ENCODE measurements at regions not wholly inside any gene's neighbourhood (a gene's known extent, or its start where the extent isn't known, plus 50 kb on each side); places are given as distances from the start of the nearest gene placed in this dataset.

DNA sequence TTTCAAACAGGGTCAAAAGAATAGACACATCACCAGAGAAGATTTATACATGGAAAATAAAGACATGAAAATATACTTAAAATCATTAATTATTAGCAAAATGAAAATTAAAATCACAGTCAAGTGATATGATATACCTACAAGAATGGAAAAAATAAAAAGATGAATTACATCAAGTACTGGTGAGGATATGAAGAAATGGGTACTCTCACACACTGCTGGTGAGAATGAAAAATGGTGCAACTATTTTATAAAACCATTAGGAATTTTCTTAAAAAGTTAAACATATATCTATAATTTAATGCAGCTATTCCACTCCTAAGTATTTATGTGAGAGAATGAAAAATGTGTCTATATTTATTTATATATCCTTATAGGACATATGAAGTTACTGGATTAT, 136.3 kb upstream of the GRIK2 start:
- H4K20me1 ChIP-seq (ENCODE audit: insufficient read depth, low read length), result no peaks in the 10 kb centered on the region
- DNase-seq (ENCODE audit: low read depth), result no peak
- H3K9me3 ChIP-seq (ENCODE audit: insufficient read depth, low read depth, low read length), result no peaks in the 10 kb centered on the region
- no peak overlapping the region for H3K4me2 ChIP-seq (ENCODE audit: low read length)
- Mint-ChIP-seq H3K27ac (ENCODE audit: unreplicated experiment) (no peak overlapping the region), H3K9me3 (ENCODE audit: unreplicated experiment) (peaks cover 2% of the 10 kb centered on the region), H3K27me3 (ENCODE audit: low read depth, unreplicated experiment) (no peaks in the 10 kb centered on the region), H3K4me1 (ENCODE audit: low read depth, unreplicated experiment) (no peaks in the 10 kb centered on the region), H3K36me3 (ENCODE audit: low read depth, unreplicated experiment) (no peaks in the 10 kb centered on the region), H3K4me3 (ENCODE audit: unreplicated experiment) (no peak overlapping the region)
- H3K36me3 ChIP-seq (ENCODE audit: insufficient read depth, low read length), result no peaks in the 10 kb centered on the region
- H3K4me3 ChIP-seq (ENCODE audit: insufficient read depth, low read depth, low read length), result no peak overlapping the region
- TF ChIP-seq CTCF (IDR thresholded peaks at IDR 0.05; ENCODE audit: insufficient read depth, low read depth, low read length) (no peak), EZH2 (IDR thresholded peaks at IDR 0.05; ENCODE audit: insufficient read depth, low read length) (no peak)
- no peaks in the 10 kb centered on the region for H3K4me1 ChIP-seq (ENCODE audit: insufficient read depth, low read length)
- H3K79me2 ChIP-seq (ENCODE audit: insufficient read depth, low read length), result no peaks in the 10 kb centered on the region
- no peak overlapping the region for H3K9ac ChIP-seq (ENCODE audit: low read length)
- no peak overlapping the region for H2AFZ ChIP-seq (ENCODE audit: low read depth, low read length)
- no peak overlapping the region for H3K27ac ChIP-seq (ENCODE audit: low read depth, low read length)
- FAIRE-seq, result no peak
- no peaks in the 10 kb centered on the region for H3K27me3 ChIP-seq (ENCODE audit: insufficient read depth, low read length)

DNA sequence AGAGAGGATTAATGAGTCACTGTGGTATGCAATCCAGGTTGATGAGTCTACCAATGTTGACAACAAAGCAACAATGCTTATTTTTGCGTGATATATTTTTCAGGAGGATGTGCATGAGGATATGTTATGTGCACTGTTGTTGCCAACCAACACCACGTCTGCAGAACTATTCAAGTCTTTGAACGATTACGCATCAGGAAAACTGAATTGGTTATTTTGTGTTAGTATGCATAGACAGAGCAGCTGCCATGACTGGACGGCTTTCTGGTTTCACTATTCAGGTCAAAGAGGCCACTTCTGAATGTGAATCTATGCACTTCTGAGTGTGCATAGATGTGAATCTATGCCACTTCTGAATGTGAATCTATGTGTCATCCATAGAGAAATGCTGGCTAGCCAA, 134.0 kb upstream of the GRIK2 start:
- DNase-seq (ENCODE audit: low read depth), result no peak
- Mint-ChIP-seq H3K4me3 (ENCODE audit: unreplicated experiment) (no peak overlapping the region), H3K9me3 (ENCODE audit: unreplicated experiment) (peaks cover 2% of the 10 kb centered on the region), H3K4me1 (ENCODE audit: low read depth, unreplicated experiment) (no peaks in the 10 kb centered on the region), H3K27me3 (ENCODE audit: low read depth, unreplicated experiment) (no peaks in the 10 kb centered on the region), H3K36me3 (ENCODE audit: low read depth, unreplicated experiment) (no peaks in the 10 kb centered on the region), H3K27ac (ENCODE audit: unreplicated experiment) (no peak overlapping the region)
- no peak overlapping the region for H3K4me2 ChIP-seq (ENCODE audit: low read length)
- H3K27me3 ChIP-seq (ENCODE audit: insufficient read depth, low read length), result no peaks in the 10 kb centered on the region
- FAIRE-seq, result no peak
- no peak overlapping the region for H3K9ac ChIP-seq (ENCODE audit: low read length)
- no peaks in the 10 kb centered on the region for H3K4me1 ChIP-seq (ENCODE audit: insufficient read depth, low read length)
- H3K9me3 ChIP-seq (ENCODE audit: insufficient read depth, low read depth, low read length), result no peaks in the 10 kb centered on the region
- H4K20me1 ChIP-seq (ENCODE audit: insufficient read depth, low read length), result no peaks in the 10 kb centered on the region
- no peaks in the 10 kb centered on the region for H3K36me3 ChIP-seq (ENCODE audit: insufficient read depth, low read length)
- no peaks in the 10 kb centered on the region for H3K79me2 ChIP-seq (ENCODE audit: insufficient read depth, low read length)
- H3K27ac ChIP-seq (ENCODE audit: low read depth, low read length), result no peak overlapping the region
- H2AFZ ChIP-seq (ENCODE audit: low read depth, low read length), result no peak overlapping the region
- H3K4me3 ChIP-seq (ENCODE audit: insufficient read depth, low read depth, low read length), result no peak overlapping the region
- TF ChIP-seq CTCF (IDR thresholded peaks at IDR 0.05; ENCODE audit: insufficient read depth, low read depth, low read length), result no peak
- TF ChIP-seq EZH2 (IDR thresholded peaks at IDR 0.05; ENCODE audit: insufficient read depth, low read length), result no peak

DNA sequence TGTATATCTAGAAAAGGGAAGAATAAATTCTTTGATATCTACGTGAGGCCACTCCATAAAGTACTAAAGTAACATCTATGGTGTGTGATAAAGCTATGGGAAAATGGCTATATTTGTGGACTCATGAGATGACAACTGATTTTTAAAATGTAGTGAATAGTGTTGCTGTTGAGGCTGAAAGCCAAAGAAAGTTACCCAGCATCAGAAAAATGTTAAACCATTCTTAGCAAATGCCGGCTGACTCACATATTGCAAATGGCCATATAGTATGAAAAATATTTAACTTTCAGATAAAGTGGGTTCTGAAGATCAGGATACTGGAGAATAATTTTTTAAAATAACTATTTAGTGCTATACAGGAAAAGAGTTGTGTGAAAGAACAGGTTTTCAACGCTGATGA, 129.9 kb upstream of the GRIK2 start:
- H3K79me2 ChIP-seq (ENCODE audit: insufficient read depth, low read length), result no peaks in the 10 kb centered on the region
- H3K27me3 ChIP-seq (ENCODE audit: insufficient read depth, low read length), result no peaks in the 10 kb centered on the region
- no peaks in the 10 kb centered on the region for H3K4me1 ChIP-seq (ENCODE audit: insufficient read depth, low read length)
- TF ChIP-seq EZH2 (IDR thresholded peaks at IDR 0.05; ENCODE audit: insufficient read depth, low read length) (no peak), CTCF (IDR thresholded peaks at IDR 0.05; ENCODE audit: insufficient read depth, low read depth, low read length) (no peak)
- H3K4me3 ChIP-seq (ENCODE audit: insufficient read depth, low read depth, low read length), result no peak overlapping the region
- H3K9ac ChIP-seq (ENCODE audit: low read length), result no peak overlapping the region
- no peak overlapping the region for H3K27ac Mint-ChIP-seq (ENCODE audit: unreplicated experiment)
- H3K9me3 ChIP-seq (ENCODE audit: insufficient read depth, low read depth, low read length), result no peaks in the 10 kb centered on the region
- H3K9me3 Mint-ChIP-seq (ENCODE audit: unreplicated experiment), result no peaks in the 10 kb centered on the region
- no peaks in the 10 kb centered on the region for H3K36me3 Mint-ChIP-seq (ENCODE audit: low read depth, unreplicated experiment)
- H3K27me3 Mint-ChIP-seq (ENCODE audit: low read depth, unreplicated experiment), result no peaks in the 10 kb centered on the region
- no peak overlapping the region for H3K4me2 ChIP-seq (ENCODE audit: low read length)
- H3K4me1 Mint-ChIP-seq (ENCODE audit: low read depth, unreplicated experiment), result peaks cover 3% of the 10 kb centered on the region
- DNase-seq (ENCODE audit: low read depth) (no peak), FAIRE-seq (no peak)
- no peak overlapping the region for H3K27ac ChIP-seq (ENCODE audit: low read depth, low read length)
- H3K36me3 ChIP-seq (ENCODE audit: insufficient read depth, low read length), result no peaks in the 10 kb centered on the region
- H3K4me3 Mint-ChIP-seq (ENCODE audit: unreplicated experiment), result no peak overlapping the region
- no peaks in the 10 kb centered on the region for H4K20me1 ChIP-seq (ENCODE audit: insufficient read depth, low read length)
- H2AFZ ChIP-seq (ENCODE audit: low read depth, low read length), result no peak overlapping the region
